Lung microvascular endothelial cell (primary cell): ENCODE measurements at regions not wholly inside any gene's neighbourhood (a gene's known extent, or its start where the extent isn't known, plus 50 kb on each side); places are given as distances from the start of the nearest gene placed in this dataset.
"Not testable (repeated sequence)": the region's sequence is repeated elsewhere in the genome, so short reads cannot be mapped to it uniquely, and the experiment has no call there.

Source experiments
- DNase-seq, 2 donors: peaks; one replicate each; pipeline versions ENCODE4 v3.0.0 to v3.0.0-alpha.2; 2010; ENCODE audit warnings: low read depth in 2 of 2

GRCh38 chr11:81207421-81208054, 1526.1 kb downstream of the FAM181B start:
- no peak for DNase-seq

GRCh38 chr11:81203876-81204275, 1529.8 kb downstream of the FAM181B start:
- DNase-seq: no peak

- DNase-seq: no peak
These were observed 1536.3 kb downstream of the FAM181B start for GRCh38 chr11:81197396-81197795.

GRCh38 chr11:81192516-81192915, 1541.1 kb downstream of the FAM181B start:
- no peak for DNase-seq

- no peak for DNase-seq
These were observed 1543.1 kb downstream of the FAM181B start for GRCh38 chr11:81190546-81190945.

GRCh38 chr11:81187033-81187432, 1546.6 kb downstream of the FAM181B start:
- not testable (repeated sequence) for DNase-seq

GRCh38 chr11:81174646-81175330, 1558.9 kb downstream of the FAM181B start:
- DNase-seq: no peak

GRCh38 chr11:81165164-81165563, 1568.5 kb downstream of the FAM181B start:
- DNase-seq: no peak

DNA sequence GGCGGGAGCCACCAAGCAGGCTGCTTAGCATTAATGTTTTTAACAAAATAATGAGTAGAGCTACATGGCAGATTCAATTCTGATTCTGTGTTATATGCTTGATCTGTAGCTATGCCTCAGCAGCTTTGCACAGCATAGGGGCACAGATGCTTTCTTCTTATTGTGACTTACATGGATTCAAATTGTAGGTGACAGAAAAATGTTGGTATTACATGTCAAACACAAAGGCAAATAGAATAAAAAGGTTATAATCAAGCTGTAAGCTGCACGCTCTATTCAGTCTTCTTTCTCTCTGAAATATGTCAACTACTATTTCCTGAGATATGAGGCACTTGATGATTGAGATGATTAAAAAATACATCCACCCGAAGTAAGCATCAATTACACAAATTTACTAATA, 1573.8 kb downstream of the FAM181B start:
- DNase-seq: no peak

DNA sequence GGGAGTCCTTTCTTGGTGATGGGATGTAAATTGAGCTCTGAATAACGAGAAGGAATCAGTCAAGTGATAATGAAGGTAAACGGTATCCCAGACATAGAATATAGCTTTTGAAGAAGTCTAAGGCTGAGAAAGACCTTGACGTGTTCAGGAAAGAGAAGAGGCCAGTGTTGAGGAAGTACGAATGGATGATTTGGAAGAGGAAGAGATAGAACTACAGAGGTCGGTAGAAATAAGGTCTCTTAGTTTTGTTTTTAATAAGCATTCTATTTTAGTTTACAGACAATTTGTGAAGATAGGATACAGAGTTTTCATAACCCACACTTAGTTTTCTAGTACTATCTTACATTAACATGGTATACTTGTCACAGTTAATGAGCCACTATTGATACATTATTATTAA, 1598.1 kb downstream of the FAM181B start:
- DNase-seq: no peak

GRCh38 chr11:81129618-81130017, 1604.0 kb downstream of the FAM181B start:
- DNase-seq: no peak

DNA sequence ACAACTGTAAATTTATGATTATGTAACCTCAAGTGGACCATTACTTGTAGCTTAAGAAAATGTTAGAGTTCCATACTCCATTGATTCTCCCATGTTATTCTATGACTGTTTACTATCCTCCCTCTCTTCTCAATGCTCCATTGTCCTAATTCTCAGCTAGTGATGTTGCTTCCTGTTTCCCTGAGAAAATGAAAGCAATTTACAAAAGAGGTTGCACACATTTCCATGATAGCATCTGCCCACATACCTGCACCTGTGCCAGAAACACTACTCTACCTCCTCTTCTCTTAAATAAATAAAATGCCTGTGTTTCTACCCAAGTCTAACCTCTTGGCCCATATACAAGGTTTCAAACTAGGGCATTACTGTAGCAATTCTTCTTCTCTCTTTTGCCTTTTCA, 1620.9 kb downstream of the FAM181B start:
- DNase-seq: no peak

- DNase-seq: no peak
These were observed 1629.6 kb downstream of the FAM181B start for GRCh38 chr11:81104051-81104450.

- no peak for DNase-seq
These were observed 1635.2 kb downstream of the FAM181B start for GRCh38 chr11:81098471-81098870.

DNA sequence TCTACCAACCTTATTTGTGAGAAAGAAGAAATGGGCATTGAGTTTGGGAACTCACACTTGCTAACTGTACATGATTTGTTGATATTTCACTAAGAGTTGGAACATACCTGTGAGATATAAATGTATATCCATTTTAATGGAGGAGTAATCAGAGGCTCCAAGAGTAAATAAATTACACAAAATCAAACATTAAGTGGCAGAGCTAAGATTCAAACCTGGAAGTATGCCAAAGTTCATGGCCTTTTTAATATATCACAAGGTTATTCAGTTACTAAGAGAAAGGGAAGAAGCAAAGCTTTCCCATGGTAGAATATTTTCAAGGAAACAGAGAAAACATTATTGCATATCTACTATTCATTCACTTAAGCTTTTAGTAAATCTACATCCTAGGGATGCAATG, 1641.1 kb downstream of the FAM181B start:
- DNase-seq: no peak

DNA sequence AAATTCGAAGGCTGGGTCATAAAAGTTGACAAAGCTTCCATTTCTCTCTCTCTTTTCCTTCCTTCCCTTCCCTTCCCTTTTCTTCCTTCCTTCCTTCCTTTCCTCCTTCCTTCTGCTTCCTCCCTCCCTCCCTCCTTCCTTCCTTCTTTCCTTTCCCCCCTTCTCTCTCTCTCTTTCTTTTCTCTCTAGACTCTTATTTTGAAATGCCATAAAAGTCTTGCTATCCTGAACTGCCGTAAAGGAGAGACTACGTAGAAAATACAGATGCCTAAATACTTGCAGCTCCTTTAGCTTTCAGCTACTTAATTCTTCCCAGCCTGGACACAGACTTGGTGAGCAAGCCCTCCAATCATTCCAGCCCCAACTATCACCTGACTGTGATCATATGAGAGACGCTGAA, 1644.4 kb downstream of the FAM181B start:
- DNase-seq: no peak

DNA sequence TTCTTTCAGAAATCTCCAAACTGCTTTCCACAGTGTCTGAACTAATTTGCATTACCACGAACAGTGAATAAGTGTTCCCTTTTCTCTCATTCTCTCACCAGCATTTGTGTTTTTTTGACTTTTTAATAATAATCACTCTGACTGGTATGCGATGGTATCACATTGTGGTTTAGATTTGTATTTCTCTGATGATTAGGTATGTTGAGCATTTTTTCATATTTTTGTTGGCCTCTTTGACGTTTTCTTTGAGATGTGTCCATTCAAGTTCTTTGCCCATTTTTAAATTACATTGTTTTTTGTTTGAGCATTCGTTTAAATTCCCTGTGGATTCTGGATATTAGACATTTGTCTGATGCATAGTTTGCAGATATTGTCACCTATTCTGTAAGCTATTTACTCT, 1639.6 kb upstream of the TENM4 start:
- DNase-seq: no peak

DNA sequence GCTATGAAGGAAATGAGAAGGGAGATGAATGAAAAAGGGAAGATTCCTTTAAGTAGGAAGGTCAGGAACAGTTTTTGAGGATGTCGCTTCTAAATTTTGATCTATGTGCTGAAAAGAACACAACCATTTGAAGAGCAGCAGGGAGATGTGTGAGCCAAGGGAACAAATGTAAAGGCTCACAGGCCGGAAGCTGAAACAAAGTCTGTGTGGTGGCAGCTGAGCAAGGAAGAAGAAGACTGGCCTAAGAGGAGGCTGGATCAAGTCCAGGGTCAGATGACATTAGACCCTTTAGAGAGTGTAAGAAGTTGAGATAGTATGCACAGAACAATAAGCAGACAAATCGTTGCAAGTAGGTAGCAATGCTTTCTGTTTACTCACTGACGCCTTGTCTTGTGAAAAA, 1631.4 kb upstream of the TENM4 start:
- no peak for DNase-seq

- DNase-seq: no peak
These were observed 1630.8 kb upstream of the TENM4 start for GRCh38 chr11:81071606-81072005.

GRCh38 chr11:81070948-81071347, 1630.1 kb upstream of the TENM4 start:
- DNase-seq: no peak

DNA sequence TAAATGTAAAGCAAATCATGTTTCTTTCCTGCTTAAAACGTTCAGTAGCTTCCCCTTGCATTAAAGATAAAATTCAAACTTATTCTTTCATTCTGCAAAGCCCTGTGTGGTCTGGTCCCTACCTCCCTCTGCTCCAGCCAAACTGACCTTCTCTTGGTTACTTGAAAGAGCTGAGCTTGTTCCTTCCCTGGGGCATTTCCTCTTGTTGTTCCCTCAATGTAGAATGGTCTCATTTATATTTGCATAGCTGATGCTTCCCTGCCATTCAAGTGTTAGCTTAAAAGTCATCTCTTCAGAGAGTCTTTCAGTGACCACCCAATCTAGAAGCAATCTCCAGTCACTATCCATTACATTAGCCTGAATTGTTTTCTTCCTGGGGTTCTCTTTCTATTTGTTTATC, 1618.5 kb upstream of the TENM4 start:
- no peak for DNase-seq

GRCh38 chr11:81052344-81053158, 1611.7 kb upstream of the TENM4 start:
- no peak for DNase-seq
